MCF 10A (cell line): ENCODE measurements at regions not wholly inside any gene's neighbourhood (a gene's known extent, or its start where the extent isn't known, plus 50 kb on each side); places are given as distances from the start of the nearest gene placed in this dataset.
A peak's percentile ranks its signal among the peaks of the same experiment; 100 is the strongest.
"Not testable (repeated sequence)": the region's sequence is repeated elsewhere in the genome, so short reads cannot be mapped to it uniquely, and the experiment has no call there.

ENCODE experiments used
- BruUV-seq: library from RNA; stranded (reverse); fragments of 400-500 nt; replicated peaks from 2 replicates; lab custom pipeline; 2021; lab: Mats Ljungman, UMichigan
- CTCF ChIA-PET: fragments of 300-600 bp; sonication (Branson Sonifier 250); formaldehyde crosslinking; extraction: SDS; loops from one replicate; lab custom pipeline; 2021; ENCODE audit warnings: antibody characterized with exemption, inconsistent platforms; lab: Yijun Ruan, JAX
- POLR2A ChIA-PET: fragments of 300-600, 350-650 bp; sonication (Branson Sonifier 250); formaldehyde crosslinking; extraction: SDS; loops from one replicate; lab custom pipeline; 2020; ENCODE audit warnings: antibody characterized with exemption, inconsistent platforms; lab: Yijun Ruan, JAX
- DNase-seq: peaks from one replicate; pipeline ENCODE4 v3.0.0-alpha.2; 2018; ENCODE audit not compliant: unreplicated experiment
- H3K27ac Mint-ChIP-seq: one replicate; pipeline ENCODE4 v1.8.0; 2022; ENCODE audit warnings: mild to moderate bottlenecking, low read depth, mixed read lengths; ENCODE audit not compliant: unreplicated experiment
- H3K27me3 Mint-ChIP-seq: one replicate; pipeline ENCODE4 v1.8.0; 2022; ENCODE audit warnings: mixed read lengths; ENCODE audit not compliant: insufficient read depth, unreplicated experiment
- H3K36me3 Mint-ChIP-seq: one replicate; pipeline ENCODE4 v1.8.0; 2022; ENCODE audit warnings: mild to moderate bottlenecking, moderate library complexity, mixed read lengths; ENCODE audit not compliant: insufficient read depth, unreplicated experiment
- H3K4me1 Mint-ChIP-seq: one replicate; pipeline ENCODE4 v1.8.0; 2022; ENCODE audit warnings: mixed read lengths; ENCODE audit not compliant: insufficient read depth, unreplicated experiment
- H3K4me3 Mint-ChIP-seq: one replicate; pipeline ENCODE4 v1.8.0; 2022; ENCODE audit warnings: mild to moderate bottlenecking, moderate library complexity, mixed read lengths; ENCODE audit not compliant: unreplicated experiment
- H3K9me3 Mint-ChIP-seq: one replicate; pipeline ENCODE4 v1.8.0; 2022; ENCODE audit warnings: mixed read lengths; ENCODE audit not compliant: unreplicated experiment
- intact Hi-C: fragments of 100-400 bp; cut with micrococcal nuclease; formaldehyde crosslinking; loops from 2 replicates; pipeline ENCODE4 v1.14.1; 2022
- TF ChIP-seq, protein P1 (sequence below): fragments of 200-600 bp; IDR thresholded peaks from one replicate; pipeline ENCODE4 v1.8.0; 2022; ENCODE audit warnings: antibody characterized with exemption, mild to moderate bottlenecking; ENCODE audit not compliant: unreplicated experiment

DNA sequence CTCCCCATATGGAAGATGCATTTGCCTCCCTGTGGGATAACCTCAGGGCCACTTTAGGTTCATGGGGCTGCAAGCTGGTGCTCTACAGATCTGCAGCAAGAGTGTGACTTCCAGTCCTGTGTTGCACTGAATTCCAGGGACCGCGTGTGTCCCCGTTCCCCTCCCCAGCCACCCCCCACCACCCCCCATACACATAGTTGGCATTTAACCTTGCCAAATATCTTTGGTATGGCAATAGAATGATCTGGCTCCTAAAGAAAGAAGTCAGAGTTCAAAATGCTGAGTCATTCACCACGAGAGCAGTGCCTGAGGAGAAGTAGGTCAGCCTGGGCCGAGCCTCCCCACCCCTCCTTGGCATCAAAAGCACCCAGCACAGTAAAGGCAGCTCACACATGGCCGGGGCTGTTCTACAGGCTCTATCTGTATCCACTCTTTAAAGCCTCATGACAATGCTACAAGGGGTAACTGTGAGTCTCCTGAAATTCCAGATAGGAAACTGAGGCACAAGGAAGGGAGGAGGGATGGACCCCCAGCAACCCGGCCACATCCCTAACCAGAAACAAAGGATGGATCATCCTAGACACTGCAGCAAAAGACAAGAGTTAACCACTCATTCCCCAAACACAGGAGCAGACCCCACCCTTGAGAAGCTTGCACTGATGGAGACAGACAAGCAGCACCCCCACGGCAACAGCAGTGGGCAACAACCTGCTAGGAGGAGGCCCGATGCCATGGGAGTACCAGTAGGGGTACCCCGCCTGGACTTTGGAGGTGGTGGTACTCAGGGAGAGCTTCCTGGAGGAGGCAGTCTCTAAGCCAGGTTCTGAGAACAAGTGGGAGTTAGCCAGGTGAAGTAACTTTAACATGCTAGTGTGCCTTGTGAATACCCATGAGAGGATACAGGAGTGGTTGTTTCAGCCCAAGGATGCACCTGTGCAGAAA is 70.3 kb upstream of the NANOS1 start:
- ChIA-PET CTCF (interaction anchor here (0.6 kb wide), 2 partner anchors 239 to 1742 kb away, joined by 3 read pairs; no protein-coding TSS in a partner anchor), POLR2A (interaction anchor here (0.6 to 2.0 kb wide), 8 partner anchors 8 to 247 kb away, joined by 3 to 7 read pairs (median 4); no protein-coding TSS in a partner anchor)
- Mint-ChIP-seq H3K27ac (no peak overlapping the region), H3K36me3 (no peaks in the 10 kb centered on the region), H3K4me1 (peaks cover 28% of the 10 kb centered on the region), H3K27me3 (no peaks in the 10 kb centered on the region), H3K4me3 (no peak overlapping the region), H3K9me3 (no peaks in the 10 kb centered on the region)
- TF ChIP-seq, protein P1, sequence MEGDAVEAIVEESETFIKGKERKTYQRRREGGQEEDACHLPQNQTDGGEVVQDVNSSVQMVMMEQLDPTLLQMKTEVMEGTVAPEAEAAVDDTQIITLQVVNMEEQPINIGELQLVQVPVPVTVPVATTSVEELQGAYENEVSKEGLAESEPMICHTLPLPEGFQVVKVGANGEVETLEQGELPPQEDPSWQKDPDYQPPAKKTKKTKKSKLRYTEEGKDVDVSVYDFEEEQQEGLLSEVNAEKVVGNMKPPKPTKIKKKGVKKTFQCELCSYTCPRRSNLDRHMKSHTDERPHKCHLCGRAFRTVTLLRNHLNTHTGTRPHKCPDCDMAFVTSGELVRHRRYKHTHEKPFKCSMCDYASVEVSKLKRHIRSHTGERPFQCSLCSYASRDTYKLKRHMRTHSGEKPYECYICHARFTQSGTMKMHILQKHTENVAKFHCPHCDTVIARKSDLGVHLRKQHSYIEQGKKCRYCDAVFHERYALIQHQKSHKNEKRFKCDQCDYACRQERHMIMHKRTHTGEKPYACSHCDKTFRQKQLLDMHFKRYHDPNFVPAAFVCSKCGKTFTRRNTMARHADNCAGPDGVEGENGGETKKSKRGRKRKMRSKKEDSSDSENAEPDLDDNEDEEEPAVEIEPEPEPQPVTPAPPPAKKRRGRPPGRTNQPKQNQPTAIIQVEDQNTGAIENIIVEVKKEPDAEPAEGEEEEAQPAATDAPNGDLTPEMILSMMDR: no peak
- DNase-seq: peak; percentile 86
- BruUV-seq: no TSS peak
- intact Hi-C loops: loop anchor here (10.0 kb wide), 1 partner anchor 66 kb away; the partner anchor contains the start of gene NANOS1

GRCh38 chr10:118960157-118961090 is 69.1 kb upstream of the NANOS1 start:
- ChIA-PET POLR2A (interaction anchor here (0.6 to 2.0 kb wide), 6 partner anchors 12 to 246 kb away, joined by 3 to 7 read pairs (median 4); no protein-coding TSS in a partner anchor), CTCF (no interaction called here)
- no TSS peak for BruUV-seq
- H3K27me3 Mint-ChIP-seq: no peaks in the 10 kb centered on the region
- intact Hi-C loops: no loop called here
- H3K9me3 Mint-ChIP-seq: no peaks in the 10 kb centered on the region
- H3K4me3 Mint-ChIP-seq: no peak overlapping the region
- TF ChIP-seq, protein P1: no peak
- no peak overlapping the region for H3K27ac Mint-ChIP-seq
- peaks cover 28% of the 10 kb centered on the region for H3K4me1 Mint-ChIP-seq
- DNase-seq: peak; percentile 86
- H3K36me3 Mint-ChIP-seq: peaks cover 6% of the 10 kb centered on the region

- H3K27me3 Mint-ChIP-seq: no peaks in the 10 kb centered on the region
- no peak for DNase-seq
- H3K9me3 Mint-ChIP-seq: no peaks in the 10 kb centered on the region
- H3K4me3 Mint-ChIP-seq: no peak overlapping the region
- BruUV-seq: no TSS peak
- ChIA-PET POLR2A (interaction anchor here (1.6 to 1.7 kb wide), 2 partner anchors 11 to 69 kb away, joined by 4 to 7 read pairs; no protein-coding TSS in a partner anchor), CTCF (no interaction called here)
- TF ChIP-seq, protein P1: no peak
- peaks cover 28% of the 10 kb centered on the region for H3K4me1 Mint-ChIP-seq
- no peak overlapping the region for H3K27ac Mint-ChIP-seq
- H3K36me3 Mint-ChIP-seq: peaks cover 6% of the 10 kb centered on the region
- intact Hi-C loops: no loop called here
Observed at GRCh38 chr10:118961436-118961835, 68.1 kb upstream of the NANOS1 start.

DNA sequence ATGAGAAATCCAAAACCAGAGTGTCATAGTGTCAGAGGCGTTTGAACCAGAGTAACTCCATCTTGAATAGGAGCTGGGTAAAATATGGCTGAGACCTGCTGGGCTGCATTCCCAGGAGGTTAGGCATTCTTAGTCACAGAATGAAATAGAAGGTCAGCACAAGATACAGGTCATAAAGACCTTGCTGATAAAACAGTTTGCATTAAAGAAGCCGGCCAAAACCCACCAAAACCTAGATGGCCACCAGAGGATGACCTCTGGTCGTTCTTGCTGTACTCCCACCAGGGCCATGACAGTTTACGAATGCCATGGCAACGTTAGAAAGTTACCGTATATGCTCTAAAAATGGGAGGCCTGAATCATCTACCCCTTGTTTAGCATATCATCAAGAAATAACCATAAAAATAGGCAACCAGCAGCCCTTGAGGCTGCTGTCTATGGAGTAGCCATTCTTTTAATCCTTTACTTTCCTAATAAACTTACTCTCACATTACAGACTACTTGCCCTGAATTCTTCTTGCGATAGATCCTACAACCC is 67.1 kb upstream of the NANOS1 start:
- intact Hi-C loops, CTCF ChIA-PET, H3K9me3 Mint-ChIP-seq, H3K27me3 Mint-ChIP-seq, DNase-seq, BruUV-seq, H3K4me3 Mint-ChIP-seq, H3K36me3 Mint-ChIP-seq, H3K27ac Mint-ChIP-seq: not testable (repeated sequence)
- H3K4me1 Mint-ChIP-seq: peaks cover 28% of the 10 kb centered on the region
- POLR2A ChIA-PET: interaction anchor here (0.6 kb wide), 1 partner anchor 40 kb away, joined by 4 read pairs; no protein-coding TSS in a partner anchor
